ENCODE measurements at regions not wholly inside any gene's neighbourhood (a gene's known extent, or its start where the extent isn't known, plus 50 kb on each side); places are given as distances from the start of the nearest gene placed in this dataset.

DNA sequence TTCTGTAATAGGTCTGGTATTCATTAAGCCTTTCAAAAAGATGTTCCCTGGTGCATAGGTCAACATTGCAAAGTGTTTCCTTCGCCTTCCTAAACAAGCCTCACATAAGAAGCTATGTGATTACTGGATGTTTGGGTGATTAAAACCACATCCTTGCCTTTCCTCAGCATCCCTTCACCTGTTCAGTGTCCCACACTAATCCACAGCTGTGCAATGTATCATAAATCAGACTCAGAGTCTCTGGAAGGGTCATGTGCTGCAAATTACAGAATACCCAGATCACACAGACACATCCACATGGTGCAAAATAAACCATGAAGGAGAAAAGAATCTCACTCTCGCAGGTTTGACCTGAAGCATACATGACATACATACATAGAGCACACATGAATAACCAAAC lies 164.7 kb upstream of the NSMCE3 start:
- no TSS peak for BruUV-seq (replicated peaks)
- no peaks in the 10 kb centered on the region for H3K79me2 ChIP-seq (ENCODE audit: control insufficient read depth, insufficient read depth, low read length)
- ChIA-PET POLR2A (no interaction called here), CTCF (no interaction called here)
- no peaks in the 10 kb centered on the region for H3K27me3 ChIP-seq (ENCODE audit: control insufficient read depth in 2 of 2, insufficient read depth in 2 of 2, low read length in 2 of 2)
- DNase-seq (ENCODE audit: low read depth, low spot score) (no peak), FAIRE-seq (no peak)
- no peaks in the 10 kb centered on the region for H3K4me1 ChIP-seq (ENCODE audit: control insufficient read depth, extremely low read depth, insufficient read depth, low read length)
- H4K20me1 ChIP-seq (replicated peaks; ENCODE audit: control insufficient read depth, extremely low read depth, insufficient read depth, low read length), result no peaks in the 10 kb centered on the region
- no peak overlapping the region for H3K4me3 ChIP-seq (replicated peaks in 1 of 3; ENCODE audit: insufficient read depth in 1 of 3, low read depth in 1 of 3, low read length in 3 of 3)
- H3K9me3 ChIP-seq (replicated peaks; ENCODE audit: control insufficient read depth, insufficient read depth, low read length), result no peaks in the 10 kb centered on the region
- no peaks in the 10 kb centered on the region for H3K9me1 ChIP-seq (replicated peaks; ENCODE audit: control insufficient read depth, extremely low read depth, insufficient read depth, low read length)
- H3K4me2 ChIP-seq (ENCODE audit: insufficient read depth, low read length), result no peak overlapping the region
- no peak for TF ChIP-seq EZH2 (IDR thresholded peaks at IDR 0.05; ENCODE audit: borderline replicate concordance, low read depth, low read length, severe bottlenecking)
- TF ChIP-seq FOS (IDR thresholded peaks at IDR 0.05; ENCODE audit: borderline replicate concordance, insufficient read depth, low read length), result no peak
- TF ChIP-seq, protein P1, sequence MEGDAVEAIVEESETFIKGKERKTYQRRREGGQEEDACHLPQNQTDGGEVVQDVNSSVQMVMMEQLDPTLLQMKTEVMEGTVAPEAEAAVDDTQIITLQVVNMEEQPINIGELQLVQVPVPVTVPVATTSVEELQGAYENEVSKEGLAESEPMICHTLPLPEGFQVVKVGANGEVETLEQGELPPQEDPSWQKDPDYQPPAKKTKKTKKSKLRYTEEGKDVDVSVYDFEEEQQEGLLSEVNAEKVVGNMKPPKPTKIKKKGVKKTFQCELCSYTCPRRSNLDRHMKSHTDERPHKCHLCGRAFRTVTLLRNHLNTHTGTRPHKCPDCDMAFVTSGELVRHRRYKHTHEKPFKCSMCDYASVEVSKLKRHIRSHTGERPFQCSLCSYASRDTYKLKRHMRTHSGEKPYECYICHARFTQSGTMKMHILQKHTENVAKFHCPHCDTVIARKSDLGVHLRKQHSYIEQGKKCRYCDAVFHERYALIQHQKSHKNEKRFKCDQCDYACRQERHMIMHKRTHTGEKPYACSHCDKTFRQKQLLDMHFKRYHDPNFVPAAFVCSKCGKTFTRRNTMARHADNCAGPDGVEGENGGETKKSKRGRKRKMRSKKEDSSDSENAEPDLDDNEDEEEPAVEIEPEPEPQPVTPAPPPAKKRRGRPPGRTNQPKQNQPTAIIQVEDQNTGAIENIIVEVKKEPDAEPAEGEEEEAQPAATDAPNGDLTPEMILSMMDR (IDR thresholded peaks at IDR 0.05; ENCODE audit: extremely low read depth in 1 of 2, insufficient read depth in 1 of 2, low read depth in 1 of 2, low read length in 2 of 2), result no peak
- no peak for TF ChIP-seq MYC (IDR thresholded peaks at IDR 0.05; ENCODE audit: low read depth, low read length)
- TF ChIP-seq POLR2A (IDR thresholded peaks at IDR 0.05; ENCODE audit: low read depth, low read length), result no peak
- TF ChIP-seq, protein P2, sequence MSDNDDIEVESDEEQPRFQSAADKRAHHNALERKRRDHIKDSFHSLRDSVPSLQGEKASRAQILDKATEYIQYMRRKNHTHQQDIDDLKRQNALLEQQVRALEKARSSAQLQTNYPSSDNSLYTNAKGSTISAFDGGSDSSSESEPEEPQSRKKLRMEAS (IDR thresholded peaks at IDR 0.05; ENCODE audit: insufficient read depth, insufficient read length), result no peak
- TF ChIP-seq POLR2AphosphoS5 (IDR thresholded peaks at IDR 0.05; ENCODE audit: insufficient read depth, low read depth, low read length), result no peak
- no peak for TF ChIP-seq GATA2 (IDR thresholded peaks at IDR 0.05; ENCODE audit: insufficient read depth, insufficient read length, low read depth, low read length)
- TF ChIP-seq JUN (IDR thresholded peaks at IDR 0.05; ENCODE audit: borderline replicate concordance, insufficient read depth, insufficient read length, low read depth), result no peak
- H2AFZ ChIP-seq (ENCODE audit: low read depth, low read length), result no peak overlapping the region
- H3K9ac ChIP-seq (replicated peaks; ENCODE audit: extremely low read depth, insufficient read depth, low read length), result no peak overlapping the region
- no peak overlapping the region for H3K27ac ChIP-seq (ENCODE audit: insufficient read depth, low read depth, low read length)
- H3K36me3 ChIP-seq (ENCODE audit: control insufficient read depth in 2 of 2, extremely low read depth in 1 of 2, insufficient read depth in 2 of 2, low read length in 2 of 2), result no peaks in the 10 kb centered on the region
- intact Hi-C loops (cut with micrococcal nuclease) (no loop called here), dilution Hi-C loops (cut with MboI; ENCODE audit: extremely low pct_ligation_motif_present, low sequenced_read_pairs) (no loop called here)
